HepG2 (cell line): ENCODE measurements at regions not wholly inside any gene's neighbourhood (a gene's known extent, or its start where the extent isn't known, plus 50 kb on each side); places are given as distances from the start of the nearest gene placed in this dataset.
A peak's percentile ranks its signal among the peaks of the same experiment; 100 is the strongest.

Experiments used
- ARID5B ChIP-seq: IDR thresholded peaks from 2 replicates; pipeline ENCODE4 v1.4.0; 2020; ENCODE audit warnings: mild to moderate bottlenecking, missing genetic modification reagents
- BCL6 ChIP-seq: IDR thresholded peaks from 2 replicates; pipeline ENCODE4 v1.6.1; 2016; ENCODE audit warnings: missing genetic modification reagents, missing compliant biosample characterization
- CEBPG ChIP-seq: IDR thresholded peaks from 2 replicates; pipeline ENCODE4 v1.6.1; 2016
- EP300 ChIP-seq, 3 experiments: sonication (generic) in 1 of 3; formaldehyde crosslinking in 1 of 3; IDR thresholded peaks; 2 replicates each; pipeline versions ENCODE4 v1.5.1 to v1.6.1; 2011 to 2020; ENCODE audit warnings: low read depth in 2 of 3, low read length in 2 of 3, borderline replicate concordance in 1 of 3, improper control_type of control experiment in 1 of 3, mild to moderate bottlenecking in 1 of 3, missing genetic modification reagents in 1 of 3, moderate library complexity in 1 of 3
- FOXP1 ChIP-seq, 2 experiments: fragments of 450-650 bp in 1 of 2; IDR thresholded peaks; 2 replicates each; pipeline ENCODE4 v1.6.1; 2017 to 2018; ENCODE audit warnings: antibody characterized with exemption in 1 of 2
- GATAD2A ChIP-seq: IDR thresholded peaks from 2 replicates; pipeline ENCODE4 v1.6.1; 2016
- HMG20A ChIP-seq: IDR thresholded peaks from 2 replicates; pipeline ENCODE4 v1.6.1; 2016; ENCODE audit warnings: borderline replicate concordance
- KDM6A ChIP-seq: IDR thresholded peaks from 2 replicates; pipeline ENCODE4 v1.6.1; 2016; ENCODE audit warnings: low read depth
- MAFG ChIP-seq: sonication (generic); formaldehyde crosslinking; IDR thresholded peaks from 2 replicates; pipeline ENCODE4 v1.5.1; 2020; ENCODE audit warnings: mild to moderate bottlenecking, missing genetic modification reagents
- ONECUT2 ChIP-seq: sonication (generic); formaldehyde crosslinking; IDR thresholded peaks from 2 replicates; pipeline ENCODE4 v1.4.0; 2020; ENCODE audit warnings: missing genetic modification reagents
- PAXIP1 ChIP-seq: sonication (generic); formaldehyde crosslinking; conservative IDR thresholded peaks from 2 replicates; pipeline ENCODE4 v1.4.0; 2020; ENCODE audit warnings: mild to moderate bottlenecking, missing genetic modification reagents, moderate library complexity
- SIX1 ChIP-seq: sonication (generic); formaldehyde crosslinking; IDR thresholded peaks from 2 replicates; pipeline ENCODE4 v1.4.0; 2020; ENCODE audit warnings: missing genetic modification reagents, borderline replicate concordance
- SNRNP70 ChIP-seq: fragments of 200-400 bp; formaldehyde crosslinking; IDR thresholded peaks from 2 replicates; pipeline ENCODE4 v1.6.1; 2017; ENCODE audit warnings: mild to moderate bottlenecking, low read depth, low read length, moderate library complexity
- SOX13 ChIP-seq, 3 experiments: fragments of 450-650 bp in 1 of 3; sonication (generic) in 1 of 3; formaldehyde crosslinking in 1 of 3; IDR thresholded peaks in 2 of 3; conservative IDR thresholded peaks in 1 of 3; 2 replicates each; pipeline versions ENCODE4 v1.5.0 to v1.6.1; 2016 to 2020; ENCODE audit warnings: antibody characterized with exemption in 1 of 3, mild to moderate bottlenecking in 1 of 3, missing compliant biosample characterization in 1 of 3, missing genetic modification reagents in 1 of 3, moderate library complexity in 1 of 3
- SOX5 ChIP-seq: IDR thresholded peaks from 2 replicates; pipeline ENCODE4 v1.6.1; 2016; ENCODE audit warnings: borderline replicate concordance
- SOX6 ChIP-seq, 2 experiments: fragments of 450-650 bp in 1 of 2; sonication (generic) in 1 of 2; formaldehyde crosslinking in 1 of 2; IDR thresholded peaks; 2 replicates each; pipeline versions ENCODE4 v1.4.0 to v1.6.1; 2017 to 2020; ENCODE audit warnings: antibody characterized with exemption in 1 of 2, mild to moderate bottlenecking in 1 of 2, missing genetic modification reagents in 1 of 2
- THAP11 ChIP-seq: IDR thresholded peaks from 2 replicates; pipeline ENCODE4 v1.6.1; 2016; ENCODE audit warnings: missing biosample characterization, missing genetic modification reagents
- ZNF597 ChIP-seq: sonication (generic); formaldehyde crosslinking; IDR thresholded peaks from 2 replicates; pipeline ENCODE4 v1.5.0; 2020; ENCODE audit warnings: missing genetic modification reagents
- TF ChIP-seq, protein P1 (sequence below): IDR thresholded peaks from 2 replicates; pipeline ENCODE4 v1.6.1; 2018; ENCODE audit warnings: missing genetic modification reagents

- TF ChIP-seq ARID5B (peak; percentile 54), SOX5 (peak; percentile 38; the same call in 1 of the 2 replicates), HMG20A (CRISPR knock-in tag) (peak; percentile 37; the same call in 1 of the 2 replicates), THAP11 (CRISPR knock-in tag) (0 out of 2 replicates have a peak, but pooled peaks have one; percentile 20), ZNF597 (CRISPR knock-in tag) (no peak), SOX6 (IDR thresholded peaks at IDR 0.05) (no peak), SOX6 (CRISPR knock-in tag; IDR thresholded peaks at IDR 0.05) (peak; percentile 60; the same call in 1 of the 2 replicates), BCL6 (CRISPR knock-in tag) (peak; percentile 72), GATAD2A (CRISPR knock-in tag) (peak; percentile 57; the same call in 1 of the 2 replicates), EP300 (IDR thresholded peaks at IDR 0.05; ENCODE audit: low read depth in 2 of 2, low read length in 2 of 2) (peak in 1 of 2 experiments; percentile 29; a peak in 1 of 4 replicates), EP300 (CRISPR knock-in tag; IDR thresholded peaks at IDR 0.05; ENCODE audit: borderline replicate concordance) (no peak), ONECUT2 (CRISPR knock-in tag) (peak; percentile 49; the same call in 1 of the 2 replicates), CEBPG (CRISPR knock-in tag) (no peak), SIX1 (CRISPR knock-in tag) (peak; percentile 54; the same call in 1 of the 2 replicates), PAXIP1 (0 out of 2 replicates have a peak, but pooled peaks have one; percentile 23), SOX13 (IDR thresholded peaks at IDR 0.05) (no peak), SOX13 (CRISPR knock-in tag; conservative IDR thresholded peaks at IDR 0.05 in 1 of 2, IDR thresholded peaks at IDR 0.05 in 1 of 2) (peak in 1 of 2 experiments; percentile 63; a peak in 1 of 4 replicates), FOXP1 (IDR thresholded peaks at IDR 0.05) (no peak), FOXP1 (CRISPR knock-in tag; IDR thresholded peaks at IDR 0.05) (peak; percentile 40; the same call in 1 of the 2 replicates), KDM6A (no peak), SNRNP70 (no peak), MAFG (no peak)
- TF ChIP-seq, protein P1, sequence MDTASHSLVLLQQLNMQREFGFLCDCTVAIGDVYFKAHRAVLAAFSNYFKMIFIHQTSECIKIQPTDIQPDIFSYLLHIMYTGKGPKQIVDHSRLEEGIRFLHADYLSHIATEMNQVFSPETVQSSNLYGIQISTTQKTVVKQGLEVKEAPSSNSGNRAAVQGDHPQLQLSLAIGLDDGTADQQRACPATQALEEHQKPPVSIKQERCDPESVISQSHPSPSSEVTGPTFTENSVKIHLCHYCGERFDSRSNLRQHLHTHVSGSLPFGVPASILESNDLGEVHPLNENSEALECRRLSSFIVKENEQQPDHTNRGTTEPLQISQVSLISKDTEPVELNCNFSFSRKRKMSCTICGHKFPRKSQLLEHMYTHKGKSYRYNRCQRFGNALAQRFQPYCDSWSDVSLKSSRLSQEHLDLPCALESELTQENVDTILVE (CRISPR knock-in tag), result 0 out of 2 replicates have a peak, but pooled peaks have one; percentile 13
These were observed 72.4 kb upstream of the C1GALT1 start (continued) for GRCh38 chr7:7109934-7110333.
